Neural progenitor cell (in vitro differentiated cells): ENCODE measurements at regions not wholly inside any gene's neighbourhood (a gene's known extent, or its start where the extent isn't known, plus 50 kb on each side); places are given as distances from the start of the nearest gene placed in this dataset.
A peak's percentile ranks its signal among the peaks of the same experiment; 100 is the strongest.

Source experiments
- DNase-seq: peaks from one replicate; pipeline ENCODE4 v3.0.0-alpha.2; 2016; ENCODE audit warnings: low spot score
- H2AFZ ChIP-seq: fragments of 200-600 bp; sonication (generic); replicated peaks from 2 replicates; pipeline ENCODE4 v1.6.1; 2016; ENCODE audit warnings: antibody characterized with exemption
- H3F3A ChIP-seq: fragments of 200-600 bp; sonication (generic); 2 replicates; pipeline ENCODE4 v1.6.1; 2016; ENCODE audit warnings: antibody characterized with exemption, low read depth
- H3K27ac ChIP-seq: fragments of 200-600 bp; sonication (generic); 2 replicates; pipeline ENCODE4 v1.5.1; 2016; ENCODE audit warnings: mild to moderate bottlenecking
- H3K27me3 ChIP-seq: fragments of 200-600 bp; sonication (generic); 2 replicates; pipeline ENCODE4 v1.6.1; 2016; ENCODE audit warnings: mild to moderate bottlenecking, moderate library complexity
- H3K36me3 ChIP-seq: fragments of 200-600 bp; sonication (generic); 2 replicates; pipeline ENCODE4 v1.5.1; 2016
- H3K4me1 ChIP-seq: fragments of 200-600 bp; sonication (generic); 2 replicates; pipeline ENCODE4 v1.6.1; 2016; ENCODE audit warnings: mixed run types
- H3K4me2 ChIP-seq: fragments of 200-600 bp; sonication (generic); 2 replicates; pipeline ENCODE4 v1.6.1; 2016
- H3K4me3 ChIP-seq: fragments of 200-600 bp; sonication (generic); 2 replicates; pipeline ENCODE4 v1.5.1; 2016
- H3K79me2 ChIP-seq: fragments of 200-600 bp; sonication (generic); 2 replicates; pipeline ENCODE4 v1.6.1; 2016; ENCODE audit warnings: low read depth
- H3K9ac ChIP-seq: fragments of 200-600 bp; sonication (generic); 2 replicates; pipeline ENCODE4 v1.6.1; 2016
- H3K9me3 ChIP-seq: fragments of 200-600 bp; sonication (generic); 2 replicates; pipeline ENCODE4 v1.5.1; 2016; ENCODE audit warnings: low read depth
- H4K20me1 ChIP-seq: fragments of 200-600 bp; sonication (generic); 2 replicates; pipeline ENCODE4 v1.6.1; 2016; ENCODE audit warnings: low read depth
- H3K27ac Mint-ChIP-seq: 3 replicates; pipeline ENCODE4 v1.8.0; 2021; ENCODE audit warnings: mixed read lengths
- H3K27me3 Mint-ChIP-seq: 2 replicates; pipeline ENCODE4 v1.8.0; 2022; ENCODE audit warnings: low read depth, mild to moderate bottlenecking, inconsistent platforms, moderate library complexity, mixed read lengths; ENCODE audit not compliant: insufficient read depth
- H3K36me3 Mint-ChIP-seq: 3 replicates; pipeline ENCODE4 v1.8.0; 2021; ENCODE audit warnings: mixed read lengths
- H3K4me1 Mint-ChIP-seq: 3 replicates; pipeline ENCODE4 v1.8.0; 2021; ENCODE audit warnings: mixed read lengths
- H3K4me3 Mint-ChIP-seq: 3 replicates; pipeline ENCODE4 v1.8.0; 2021; ENCODE audit warnings: mild to moderate bottlenecking, moderate library complexity, mixed read lengths
- H3K9me3 Mint-ChIP-seq: 3 replicates; pipeline ENCODE4 v1.8.0; 2020; ENCODE audit warnings: mixed read lengths
- CTCF ChIP-seq: fragments of 200-600 bp; sonication (generic); IDR thresholded peaks from 2 replicates; pipeline ENCODE4 v1.5.1; 2017; ENCODE audit warnings: antibody characterized with exemption, mild to moderate bottlenecking
- EZH2 ChIP-seq: fragments of 200-600 bp; sonication (generic); IDR thresholded peaks from 2 replicates; pipeline ENCODE4 v1.6.1; 2017; ENCODE audit warnings: antibody characterized with exemption, mild to moderate bottlenecking, moderate library complexity
- EZH2phosphoT487 ChIP-seq: fragments of 200-600 bp; sonication (generic); IDR thresholded peaks from 2 replicates; pipeline ENCODE4 v1.6.1; 2017; ENCODE audit warnings: antibody characterized with exemption

GRCh38 chr15:38127306-38127771 is 125.3 kb upstream of the SPRED1 start:
- Histone ChIP-seq H3K4me1 (peaks cover 24% of the 10 kb centered on the region), H3K36me3 (no peaks in the 10 kb centered on the region), H3K4me2 (no peak overlapping the region), H3K4me3 (no peak overlapping the region), H3K27ac (no peak overlapping the region), H4K20me1 (no peaks in the 10 kb centered on the region), H3F3A (peaks cover 19% of the 10 kb centered on the region), H3K9ac (no peak overlapping the region), H3K79me2 (no peaks in the 10 kb centered on the region), H2AFZ (no peak overlapping the region), H3K27me3 (no peaks in the 10 kb centered on the region), H3K9me3 (no peaks in the 10 kb centered on the region)
- no peaks in the 10 kb centered on the region for H3K36me3 Mint-ChIP-seq
- peaks cover 16% of the 10 kb centered on the region for H3K9me3 Mint-ChIP-seq
- DNase-seq: no peak
- H3K4me3 Mint-ChIP-seq: no peak overlapping the region
- peaks cover 2% of the 10 kb centered on the region for H3K27me3 Mint-ChIP-seq
- H3K4me1 Mint-ChIP-seq: peaks cover 38% of the 10 kb centered on the region
- no peak for TF ChIP-seq EZH2
- no peak for TF ChIP-seq CTCF
- TF ChIP-seq EZH2phosphoT487: no peak
- no peak overlapping the region for H3K27ac Mint-ChIP-seq

GRCh38 chr15:38128341-38128781 is 124.3 kb upstream of the SPRED1 start:
- H3K4me2 ChIP-seq: no peak overlapping the region
- TF ChIP-seq EZH2: no peak
- TF ChIP-seq CTCF: no peak
- no peak for TF ChIP-seq EZH2phosphoT487
- Mint-ChIP-seq H3K36me3 (no peaks in the 10 kb centered on the region), H3K27me3 (peaks cover 2% of the 10 kb centered on the region), H3K27ac (peak overlapping the region; percentile 57), H3K4me3 (no peak overlapping the region), H3K9me3 (peaks cover 10% of the 10 kb centered on the region), H3K4me1 (peaks cover 38% of the 10 kb centered on the region)
- no peaks in the 10 kb centered on the region for H3K79me2 ChIP-seq
- H3K9me3 ChIP-seq: no peaks in the 10 kb centered on the region
- no peaks in the 10 kb centered on the region for H3K36me3 ChIP-seq
- no peaks in the 10 kb centered on the region for H3K27me3 ChIP-seq
- no peak overlapping the region for H3K4me3 ChIP-seq
- peaks cover 24% of the 10 kb centered on the region for H3K4me1 ChIP-seq
- H2AFZ ChIP-seq: no peak overlapping the region
- no peak overlapping the region for H3K9ac ChIP-seq
- H3F3A ChIP-seq: peaks cover 19% of the 10 kb centered on the region
- no peak for DNase-seq
- H3K27ac ChIP-seq: no peak overlapping the region
- H4K20me1 ChIP-seq: no peaks in the 10 kb centered on the region

- H3K27ac ChIP-seq: no peak overlapping the region
These were observed 123.7 kb upstream of the SPRED1 start for GRCh38 chr15:38128921-38129320.

More at GRCh38 chr15:38128921-38129320, 123.7 kb upstream of the SPRED1 start:
- H2AFZ ChIP-seq: no peak overlapping the region
- peaks cover 4% of the 10 kb centered on the region for H3K9me3 Mint-ChIP-seq
- no peak overlapping the region for H3K4me3 ChIP-seq
- no peaks in the 10 kb centered on the region for H3K36me3 ChIP-seq
- no peak for TF ChIP-seq EZH2phosphoT487
- TF ChIP-seq EZH2: no peak
- no peak for TF ChIP-seq CTCF
- no peaks in the 10 kb centered on the region for H3K27me3 ChIP-seq
- H3K4me3 Mint-ChIP-seq: no peak overlapping the region
- no peak for DNase-seq
- H3K4me1 Mint-ChIP-seq: peaks cover 38% of the 10 kb centered on the region
- no peaks in the 10 kb centered on the region for H3K36me3 Mint-ChIP-seq
- H3K27ac Mint-ChIP-seq: peak overlapping the region; percentile 95
- H3K4me1 ChIP-seq: peaks cover 24% of the 10 kb centered on the region
- H3K9me3 ChIP-seq: no peaks in the 10 kb centered on the region
- H3K27me3 Mint-ChIP-seq: peaks cover 2% of the 10 kb centered on the region
- peaks cover 19% of the 10 kb centered on the region for H3F3A ChIP-seq
- H3K9ac ChIP-seq: no peak overlapping the region
- H3K79me2 ChIP-seq: no peaks in the 10 kb centered on the region
- no peaks in the 10 kb centered on the region for H4K20me1 ChIP-seq
- no peak overlapping the region for H3K4me2 ChIP-seq
